ENCODE measurements at regions not wholly inside any gene's neighbourhood (a gene's known extent, or its start where the extent isn't known, plus 50 kb on each side); places are given as distances from the start of the nearest gene placed in this dataset.

- no peak for ATAC-seq
Observed at GRCh38 chr6:145349950-145350510, 385.3 kb downstream of the EPM2A start.

GRCh38 chr6:145350928-145351327 lies 384.4 kb downstream of the EPM2A start:
- no peak for ATAC-seq

- ATAC-seq: no peak
Observed at GRCh38 chr6:145352382-145353080, 382.8 kb downstream of the EPM2A start.

GRCh38 chr6:145360865-145361264 lies 374.5 kb downstream of the EPM2A start:
- no peak for ATAC-seq

GRCh38 chr6:145367149-145367548 lies 368.2 kb downstream of the EPM2A start:
- ATAC-seq: no peak

- no peak for ATAC-seq
Observed at GRCh38 chr6:145368075-145368474, 367.2 kb downstream of the EPM2A start.

- ATAC-seq: no peak
Observed at GRCh38 chr6:145370559-145370958, 364.8 kb downstream of the EPM2A start.

- peak; percentile 42 for ATAC-seq
Observed at GRCh38 chr6:145372671-145373151, 362.6 kb downstream of the EPM2A start.

- no peak for ATAC-seq
Observed at GRCh38 chr6:145373826-145374225, 361.5 kb downstream of the EPM2A start.

- ATAC-seq: no peak
Observed at GRCh38 chr6:145374570-145374969, 360.8 kb downstream of the EPM2A start.

- ATAC-seq: no peak
Observed at GRCh38 chr6:145375502-145375901, 359.8 kb downstream of the EPM2A start.

GRCh38 chr6:145380186-145380585 lies 355.1 kb downstream of the EPM2A start:
- ATAC-seq: no peak

GRCh38 chr6:145381941-145382340 lies 353.4 kb downstream of the EPM2A start:
- no peak for ATAC-seq

GRCh38 chr6:145383428-145383827 lies 351.9 kb downstream of the EPM2A start:
- no peak for ATAC-seq

- no peak for ATAC-seq
Observed at GRCh38 chr6:145384503-145384902, 350.8 kb downstream of the EPM2A start.

GRCh38 chr6:145396499-145396898 lies 338.8 kb downstream of the EPM2A start:
- no peak for ATAC-seq

GRCh38 chr6:145400508-145400907 lies 334.8 kb downstream of the EPM2A start:
- no peak for ATAC-seq

- ATAC-seq: no peak
Observed at GRCh38 chr6:145405006-145405551, 330.2 kb downstream of the EPM2A start.

- ATAC-seq: no peak
Observed at GRCh38 chr6:145406783-145407182, 328.5 kb downstream of the EPM2A start.

- no peak for ATAC-seq
Observed at GRCh38 chr6:145415616-145416015, 319.7 kb downstream of the EPM2A start.

- ATAC-seq: no peak
Observed at GRCh38 chr6:145420599-145420998, 314.7 kb downstream of the EPM2A start.

GRCh38 chr6:145423936-145424335 lies 311.4 kb downstream of the EPM2A start:
- ATAC-seq: no peak

GRCh38 chr6:145427232-145427631 lies 308.1 kb downstream of the EPM2A start:
- ATAC-seq: no peak

- no peak for ATAC-seq
Observed at GRCh38 chr6:145428706-145429105, 306.6 kb downstream of the EPM2A start.
